Tibial nerve (tissue), 4 donors: ENCODE measurements at regions not wholly inside any gene's neighbourhood (a gene's known extent, or its start where the extent isn't known, plus 50 kb on each side); places are given as distances from the start of the nearest gene placed in this dataset.

ENCODE experiments used
- DNase-seq, 2 donors: peaks; one replicate each; pipeline ENCODE4 v3.0.0-alpha.2; 2019; ENCODE audit warnings: low spot score in 2 of 2
- H3K27ac ChIP-seq, 4 donors: fragments of 200-600 bp; sonication (generic) in 3 of 4; one replicate each; pipeline ENCODE4 v1.5.1; 2017 to 2019; ENCODE audit warnings: mild to moderate bottlenecking in 1 of 4
- H3K27me3 ChIP-seq, 2 donors: fragments of 200-600 bp; sonication (generic) in 1 of 2; one replicate each; pipeline versions ENCODE4 v1.5.1 to v1.6.0; 2017 to 2019
- H3K36me3 ChIP-seq, 3 donors: fragments of 200-600 bp; sonication (generic); one replicate each; pipeline ENCODE4 v1.5.1; 2018 to 2019
- H3K4me1 ChIP-seq, 4 donors: fragments of 200-600 bp; sonication (generic) in 3 of 4; one replicate each; pipeline ENCODE4 v1.5.1; 2017 to 2019
- H3K4me3 ChIP-seq, 4 donors: fragments of 200-600 bp; sonication (generic) in 3 of 4; one replicate each; pipeline ENCODE4 v1.5.1; 2017 to 2019; ENCODE audit warnings: mild to moderate bottlenecking in 1 of 4, moderate library complexity in 1 of 4
- H3K9me3 ChIP-seq, 4 donors: fragments of 200-600 bp; sonication (generic) in 3 of 4; one replicate each; pipeline ENCODE4 v1.5.1; 2017 to 2019
- CTCF ChIP-seq, 5 experiments: fragments of 200-600 bp in 3 of 5; fragments of 450-650 bp in 2 of 5; sonication (generic) in 3 of 5; IDR thresholded peaks; one replicate each; pipeline ENCODE4 v1.5.1; 2016 to 2019; ENCODE audit warnings: antibody characterized with exemption in 5 of 5, mild to moderate bottlenecking in 3 of 5, moderate library complexity in 2 of 5
- EP300 ChIP-seq, 2 donors: sonication (generic); formaldehyde crosslinking; IDR thresholded peaks; one replicate each; pipeline ENCODE4 v1.6.1; 2017; ENCODE audit warnings: antibody characterized with exemption in 2 of 2, mild to moderate bottlenecking in 1 of 2
- POLR2A ChIP-seq, 2 donors: fragments of 450-650 bp; IDR thresholded peaks; one replicate each; pipeline ENCODE4 v1.6.1; 2017; ENCODE audit warnings: antibody characterized with exemption in 2 of 2, mild to moderate bottlenecking in 2 of 2, moderate library complexity in 2 of 2
- WGBS, 2 donors: methylation state at CpG; one replicate each; pipeline ENCODE4 v1.1.5; 2018; 5-methylcytosine and 5-hydroxymethylcytosine counted together

GRCh38 chr9:105150991-105151685, 93.3 kb upstream of the SLC44A1 start:
- WGBS, 2 donors: 45 to 52% methylated on average over 2 of the region's 2 CpGs
- H3K9me3 ChIP-seq: no peaks in the 10 kb centered on the region
- no peak overlapping the region for H3K4me3 ChIP-seq
- H3K36me3 ChIP-seq: no peaks in the 10 kb centered on the region
- no peak for DNase-seq
- no peak overlapping the region for H3K27ac ChIP-seq
- TF ChIP-seq CTCF (IDR thresholded peaks at IDR 0.05): no peak
- no peaks in the 10 kb centered on the region for H3K27me3 ChIP-seq
- peaks cover 0 to 4% (median 0%) of the 10 kb centered on the region in 4 donors for H3K4me1 ChIP-seq

DNA sequence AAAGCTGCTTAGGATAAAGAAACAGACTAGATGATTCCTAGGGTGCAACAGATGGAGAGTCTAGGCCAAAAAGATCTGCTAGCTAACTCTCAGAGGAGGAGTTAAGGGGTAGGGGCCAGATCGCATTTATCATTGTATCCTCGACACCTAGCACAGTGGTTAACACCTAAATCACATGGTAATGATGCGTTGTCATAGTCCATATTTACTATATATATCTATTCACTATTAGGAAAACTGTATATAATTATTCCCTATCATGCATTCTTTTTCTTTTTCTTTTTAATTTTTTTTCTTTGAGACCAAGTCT, 92.8 kb upstream of the SLC44A1 start:
- Histone ChIP-seq H3K27me3 (no peaks in the 10 kb centered on the region), H3K36me3 (no peaks in the 10 kb centered on the region), H3K4me3 (no peak overlapping the region), H3K9me3 (no peaks in the 10 kb centered on the region), H3K27ac (no peak overlapping the region), H3K4me1 (peaks cover 0 to 6% (median 0%) of the 10 kb centered on the region in 4 donors)
- no peak for TF ChIP-seq POLR2A (IDR thresholded peaks at IDR 0.05)
- TF ChIP-seq CTCF (IDR thresholded peaks at IDR 0.05): no peak
- no peak for TF ChIP-seq EP300 (IDR thresholded peaks at IDR 0.05)
- WGBS, 2 donors: 83 to 94% methylated on average over 3 of the region's 3 CpGs
- no peak for DNase-seq

DNA sequence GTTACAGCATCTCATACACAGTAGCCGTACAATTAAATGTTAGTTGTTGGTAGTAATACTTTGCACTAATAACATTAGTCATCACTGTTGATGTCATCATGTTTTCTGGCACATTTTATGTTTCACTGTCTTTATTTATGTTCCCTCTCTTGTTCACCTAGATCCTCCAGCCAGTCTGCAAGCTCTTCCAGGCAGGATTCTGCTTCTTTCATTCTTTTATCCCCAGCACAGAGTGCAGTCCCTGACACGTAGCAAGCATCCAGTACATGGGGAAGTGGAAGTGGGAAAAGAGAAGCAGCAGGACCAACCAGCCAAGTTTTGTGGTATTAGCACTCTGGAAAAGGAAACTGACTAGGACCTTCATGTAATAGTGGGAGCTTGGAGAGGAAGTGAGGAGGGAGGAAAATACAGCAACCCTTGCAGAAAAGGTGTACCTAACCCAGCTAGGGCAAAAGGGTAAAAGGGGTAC, 89.7 kb upstream of the SLC44A1 start:
- H3K36me3 ChIP-seq: no peaks in the 10 kb centered on the region
- H3K4me3 ChIP-seq: no peak overlapping the region
- DNase-seq: no peak
- H3K27ac ChIP-seq: peak overlapping the region in 1 of 4 donors; percentile 20
- H3K9me3 ChIP-seq: no peaks in the 10 kb centered on the region
- H3K27me3 ChIP-seq: no peaks in the 10 kb centered on the region
- peaks cover 0 to 20% (median 1%) of the 10 kb centered on the region in 4 donors for H3K4me1 ChIP-seq
- WGBS, 2 donors: 69 to 77% methylated on average over 2 of the region's 2 CpGs
- TF ChIP-seq EP300 (IDR thresholded peaks at IDR 0.05): peak in 1 of 2 donors; percentile 69
- no peak for TF ChIP-seq CTCF (IDR thresholded peaks at IDR 0.05)
- no peak for TF ChIP-seq POLR2A (IDR thresholded peaks at IDR 0.05)

DNA sequence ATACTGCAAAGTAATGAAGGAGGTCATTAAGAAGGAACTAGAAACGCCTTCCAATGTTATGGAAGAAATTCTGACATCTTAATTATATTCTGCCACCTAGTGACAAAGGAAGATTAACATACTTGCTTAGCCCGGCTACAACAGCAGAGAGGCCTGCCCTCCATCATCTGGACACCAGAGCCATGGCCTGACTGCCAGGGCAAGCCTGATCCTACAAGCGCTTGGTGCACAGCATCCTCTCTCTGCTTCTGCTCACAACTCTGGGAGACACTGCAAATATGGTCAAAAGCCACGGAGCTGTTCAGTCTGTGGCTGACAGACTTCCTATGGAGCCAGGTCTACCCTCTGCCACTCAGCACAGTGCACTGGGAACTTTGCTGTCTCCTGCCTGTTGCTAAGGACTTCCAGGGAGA, 87.3 kb upstream of the SLC44A1 start:
- DNase-seq: peak; percentile 30
- Histone ChIP-seq H3K27ac (peak overlapping the region in 1 of 4 donors; percentile 42), H3K4me3 (no peak overlapping the region), H3K36me3 (no peaks in the 10 kb centered on the region), H3K27me3 (no peaks in the 10 kb centered on the region), H3K9me3 (no peaks in the 10 kb centered on the region), H3K4me1 (peaks cover 0 to 21% (median 1%) of the 10 kb centered on the region in 4 donors)
- TF ChIP-seq POLR2A (IDR thresholded peaks at IDR 0.05): no peak
- TF ChIP-seq EP300 (IDR thresholded peaks at IDR 0.05): peak; percentile 65 to 70
- peak; percentile 30 to 73 (median 57) for TF ChIP-seq CTCF (IDR thresholded peaks at IDR 0.05)
- 3 to 21% methylated on average over 4 of the region's 4 CpGs for WGBS, 2 donors

DNA sequence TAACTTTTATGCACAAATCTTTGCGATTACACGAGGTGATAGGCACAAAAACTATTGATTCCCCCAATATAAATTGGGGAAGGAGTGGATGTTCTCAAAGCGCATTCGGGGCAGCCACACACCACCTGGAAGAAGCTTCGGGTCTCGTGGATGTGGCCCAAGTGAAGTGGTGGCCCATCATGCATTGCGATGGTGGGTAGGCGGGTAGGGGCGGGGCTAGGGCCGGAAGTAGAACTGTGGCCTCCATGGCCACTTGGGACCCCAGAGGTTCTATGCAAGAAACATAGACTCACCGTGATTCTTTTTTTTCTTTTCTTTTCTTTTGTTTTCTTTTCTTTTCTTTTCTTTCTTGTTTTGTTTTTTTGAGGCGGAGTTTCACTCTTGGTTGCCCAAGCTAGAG, 86.4 kb upstream of the SLC44A1 start:
- no peak overlapping the region for H3K4me3 ChIP-seq
- no peak for DNase-seq
- no peak overlapping the region for H3K27ac ChIP-seq
- TF ChIP-seq CTCF (IDR thresholded peaks at IDR 0.05) (no peak), EP300 (IDR thresholded peaks at IDR 0.05) (no peak), POLR2A (IDR thresholded peaks at IDR 0.05) (no peak)
- H3K36me3 ChIP-seq: no peaks in the 10 kb centered on the region
- H3K4me1 ChIP-seq: peaks cover 0 to 21% (median 1%) of the 10 kb centered on the region in 4 donors
- no peaks in the 10 kb centered on the region for H3K27me3 ChIP-seq
- H3K9me3 ChIP-seq: no peaks in the 10 kb centered on the region
- 85 to 92% methylated on average over 12 of the region's 12 CpGs for WGBS, 2 donors
